ENCODE measurements at regions not wholly inside any gene's neighbourhood (a gene's known extent, or its start where the extent isn't known, plus 50 kb on each side); places are given as distances from the start of the nearest gene placed in this dataset.

DNA sequence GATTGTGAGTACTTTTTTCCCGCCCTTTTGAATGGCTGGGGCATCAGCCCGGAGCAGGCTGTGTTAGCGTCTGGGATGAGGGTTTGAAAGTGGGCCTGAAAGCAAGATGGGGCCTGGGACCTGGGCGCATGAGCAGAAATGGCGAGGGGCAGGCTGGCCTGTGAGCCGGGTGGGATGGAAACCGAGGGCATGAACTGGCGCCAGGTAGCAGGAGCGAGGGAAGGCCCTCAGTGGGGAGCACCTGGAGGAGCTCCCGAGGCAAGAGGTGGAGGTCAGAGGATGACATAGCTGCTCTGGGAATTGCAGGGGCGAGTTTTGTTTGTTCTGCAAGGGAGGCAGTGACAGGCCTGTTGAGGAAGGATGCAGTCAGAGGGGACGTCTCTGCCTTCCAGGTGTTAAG, 68.6 kb downstream of the RGS12 start:
- intact Hi-C loops (cut with micrococcal nuclease), result no loop called here
- FAIRE-seq, result no peak

DNA sequence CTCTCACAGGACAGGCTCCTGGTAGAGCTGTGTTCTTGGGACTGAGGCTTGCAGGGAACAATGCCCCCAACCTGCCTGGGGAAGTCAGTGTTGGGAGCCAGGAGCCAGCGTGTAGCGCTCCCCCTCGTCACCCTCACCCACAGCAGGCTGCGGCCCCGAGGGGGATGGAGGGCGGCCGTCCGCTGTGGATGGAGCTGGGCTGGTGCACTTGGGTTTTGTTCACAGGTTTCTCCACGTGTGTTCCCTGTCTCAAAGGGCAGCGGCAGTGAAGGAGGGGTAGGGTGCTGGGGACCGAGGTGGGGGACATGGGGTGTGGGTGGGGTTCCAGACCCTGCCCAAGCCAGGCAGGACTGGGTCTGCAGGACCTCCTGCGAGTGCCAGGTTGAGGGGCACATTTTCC, 69.1 kb downstream of the RGS12 start:
- CTCF ChIA-PET, result interaction anchor here (1.1 kb wide), 2 partner anchors 23 to 80 kb away, joined by 3 to 5 read pairs; partner anchors contain the start of gene HGFAC
- Histone ChIP-seq H3K4me1 (ENCODE audit: control insufficient read depth, extremely low read depth, insufficient read depth, low read length) (peaks cover 2% of the 10 kb centered on the region), H4K20me1 (replicated peaks; ENCODE audit: control insufficient read depth, extremely low read depth, insufficient read depth, low read length) (no peaks in the 10 kb centered on the region), H3K4me3 (replicated peaks in 1 of 3; ENCODE audit: insufficient read depth in 1 of 3, low read depth in 1 of 3, low read length in 3 of 3) (no peak overlapping the region), H3K9me3 (replicated peaks; ENCODE audit: control insufficient read depth, insufficient read depth, low read length) (no peaks in the 10 kb centered on the region), H2AFZ (ENCODE audit: low read depth, low read length) (no peak overlapping the region), H3K36me3 (ENCODE audit: control insufficient read depth in 2 of 2, extremely low read depth in 1 of 2, insufficient read depth in 2 of 2, low read length in 2 of 2) (peaks cover 0 to 2% of the 10 kb centered on the region in 2 experiments), H3K4me2 (ENCODE audit: insufficient read depth, low read length) (no peak overlapping the region), H3K79me2 (ENCODE audit: control insufficient read depth, insufficient read depth, low read length) (peaks cover 23% of the 10 kb centered on the region), H3K9me1 (replicated peaks; ENCODE audit: control insufficient read depth, extremely low read depth, insufficient read depth, low read length) (no peaks in the 10 kb centered on the region), H3K27ac (ENCODE audit: insufficient read depth, low read depth, low read length) (no peak overlapping the region), H3K9ac (replicated peaks; ENCODE audit: extremely low read depth, insufficient read depth, low read length) (no peak overlapping the region), H3K27me3 (ENCODE audit: control insufficient read depth in 2 of 2, insufficient read depth in 2 of 2, low read length in 2 of 2) (no peaks in the 10 kb centered on the region)
- dilution Hi-C loops (cut with MboI; ENCODE audit: extremely low pct_ligation_motif_present, low sequenced_read_pairs), result no loop called here
- BruUV-seq (replicated peaks), result no TSS peak
- DNase-seq (ENCODE audit: low read depth, low spot score) (no peak), FAIRE-seq (no peak)
- POLR2A ChIA-PET, result no interaction called here
- TF ChIP-seq MYC (IDR thresholded peaks at IDR 0.05; ENCODE audit: low read depth, low read length), result no peak
- no peak for TF ChIP-seq JUN (IDR thresholded peaks at IDR 0.05; ENCODE audit: borderline replicate concordance, insufficient read depth, insufficient read length, low read depth)
- intact Hi-C loops (cut with micrococcal nuclease), result no loop called here

More for the DNA sequence above, 68.6 kb downstream of the RGS12 start:
- CTCF ChIA-PET, result interaction anchor here (0.9 to 1.1 kb wide), 3 partner anchors 15 to 80 kb away, joined by 3 to 5 read pairs (median 3); partner anchors contain the start of gene HGFAC
- no TSS peak for BruUV-seq (replicated peaks)
- Histone ChIP-seq H2AFZ (ENCODE audit: low read depth, low read length) (no peak overlapping the region), H3K27ac (ENCODE audit: insufficient read depth, low read depth, low read length) (no peak overlapping the region), H4K20me1 (replicated peaks; ENCODE audit: control insufficient read depth, extremely low read depth, insufficient read depth, low read length) (no peaks in the 10 kb centered on the region), H3K9me3 (replicated peaks; ENCODE audit: control insufficient read depth, insufficient read depth, low read length) (no peaks in the 10 kb centered on the region), H3K4me3 (replicated peaks in 1 of 3; ENCODE audit: insufficient read depth in 1 of 3, low read depth in 1 of 3, low read length in 3 of 3) (no peak overlapping the region), H3K36me3 (ENCODE audit: control insufficient read depth in 2 of 2, extremely low read depth in 1 of 2, insufficient read depth in 2 of 2, low read length in 2 of 2) (peaks cover 0 to 2% of the 10 kb centered on the region in 2 experiments), H3K9ac (replicated peaks; ENCODE audit: extremely low read depth, insufficient read depth, low read length) (no peak overlapping the region), H3K4me1 (ENCODE audit: control insufficient read depth, extremely low read depth, insufficient read depth, low read length) (peaks cover 2% of the 10 kb centered on the region), H3K4me2 (ENCODE audit: insufficient read depth, low read length) (no peak overlapping the region), H3K9me1 (replicated peaks; ENCODE audit: control insufficient read depth, extremely low read depth, insufficient read depth, low read length) (no peaks in the 10 kb centered on the region), H3K27me3 (ENCODE audit: control insufficient read depth in 2 of 2, insufficient read depth in 2 of 2, low read length in 2 of 2) (no peaks in the 10 kb centered on the region), H3K79me2 (ENCODE audit: control insufficient read depth, insufficient read depth, low read length) (peaks cover 28% of the 10 kb centered on the region)
- POLR2A ChIA-PET, result no interaction called here
- TF ChIP-seq MYC (IDR thresholded peaks at IDR 0.05; ENCODE audit: low read depth, low read length), result no peak
- TF ChIP-seq, protein P1, sequence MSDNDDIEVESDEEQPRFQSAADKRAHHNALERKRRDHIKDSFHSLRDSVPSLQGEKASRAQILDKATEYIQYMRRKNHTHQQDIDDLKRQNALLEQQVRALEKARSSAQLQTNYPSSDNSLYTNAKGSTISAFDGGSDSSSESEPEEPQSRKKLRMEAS (IDR thresholded peaks at IDR 0.05; ENCODE audit: insufficient read depth, insufficient read length), result no peak
- TF ChIP-seq GATA2 (IDR thresholded peaks at IDR 0.05; ENCODE audit: insufficient read depth, insufficient read length, low read depth, low read length), result no peak
- no peak for TF ChIP-seq FOS (IDR thresholded peaks at IDR 0.05; ENCODE audit: borderline replicate concordance, insufficient read depth, low read length)
- TF ChIP-seq JUN (IDR thresholded peaks at IDR 0.05; ENCODE audit: borderline replicate concordance, insufficient read depth, insufficient read length, low read depth), result no peak
- TF ChIP-seq POLR2AphosphoS5 (IDR thresholded peaks at IDR 0.05; ENCODE audit: insufficient read depth, low read depth, low read length), result no peak
- no peak for DNase-seq (ENCODE audit: low read depth, low spot score)
- dilution Hi-C loops (cut with MboI; ENCODE audit: extremely low pct_ligation_motif_present, low sequenced_read_pairs), result no loop called here
